ENCODE measurements at regions not wholly inside any gene's neighbourhood (a gene's known extent, or its start where the extent isn't known, plus 50 kb on each side); places are given as distances from the start of the nearest gene placed in this dataset.

DNA sequence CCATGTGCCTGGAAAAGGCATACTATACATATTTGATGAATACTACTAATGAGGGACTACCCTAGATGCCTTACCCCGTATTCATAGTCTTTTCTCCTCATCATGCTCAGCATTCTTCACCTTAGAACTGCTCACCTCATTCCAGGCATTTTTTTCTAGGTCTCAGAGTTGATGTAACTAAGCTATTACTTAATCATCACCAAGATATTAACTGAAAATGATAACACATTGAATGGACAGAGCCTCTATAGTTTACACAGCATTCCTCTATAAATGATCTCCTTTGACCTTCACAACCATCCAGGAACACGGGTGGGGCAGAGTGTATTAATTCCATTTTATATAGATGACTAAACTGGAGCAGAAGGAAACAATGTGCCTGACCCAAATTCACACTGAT is 174.1 kb upstream of the DPH6 start:
- TF ChIP-seq, protein P1, sequence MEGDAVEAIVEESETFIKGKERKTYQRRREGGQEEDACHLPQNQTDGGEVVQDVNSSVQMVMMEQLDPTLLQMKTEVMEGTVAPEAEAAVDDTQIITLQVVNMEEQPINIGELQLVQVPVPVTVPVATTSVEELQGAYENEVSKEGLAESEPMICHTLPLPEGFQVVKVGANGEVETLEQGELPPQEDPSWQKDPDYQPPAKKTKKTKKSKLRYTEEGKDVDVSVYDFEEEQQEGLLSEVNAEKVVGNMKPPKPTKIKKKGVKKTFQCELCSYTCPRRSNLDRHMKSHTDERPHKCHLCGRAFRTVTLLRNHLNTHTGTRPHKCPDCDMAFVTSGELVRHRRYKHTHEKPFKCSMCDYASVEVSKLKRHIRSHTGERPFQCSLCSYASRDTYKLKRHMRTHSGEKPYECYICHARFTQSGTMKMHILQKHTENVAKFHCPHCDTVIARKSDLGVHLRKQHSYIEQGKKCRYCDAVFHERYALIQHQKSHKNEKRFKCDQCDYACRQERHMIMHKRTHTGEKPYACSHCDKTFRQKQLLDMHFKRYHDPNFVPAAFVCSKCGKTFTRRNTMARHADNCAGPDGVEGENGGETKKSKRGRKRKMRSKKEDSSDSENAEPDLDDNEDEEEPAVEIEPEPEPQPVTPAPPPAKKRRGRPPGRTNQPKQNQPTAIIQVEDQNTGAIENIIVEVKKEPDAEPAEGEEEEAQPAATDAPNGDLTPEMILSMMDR (IDR thresholded peaks at IDR 0.05; ENCODE audit: low read depth, low read length): no peak
- Histone ChIP-seq H3K4me3 (ENCODE audit: low read depth, low read length) (no peak overlapping the region), H3K36me3 (no peaks in the 10 kb centered on the region), H3K27me3 (ENCODE audit: insufficient read depth, low read depth, severe bottlenecking) (no peaks in the 10 kb centered on the region), H3K27ac (no peak overlapping the region), H3K9me3 (ENCODE audit: severe bottlenecking) (no peaks in the 10 kb centered on the region)
- no peak for DNase-seq

DNA sequence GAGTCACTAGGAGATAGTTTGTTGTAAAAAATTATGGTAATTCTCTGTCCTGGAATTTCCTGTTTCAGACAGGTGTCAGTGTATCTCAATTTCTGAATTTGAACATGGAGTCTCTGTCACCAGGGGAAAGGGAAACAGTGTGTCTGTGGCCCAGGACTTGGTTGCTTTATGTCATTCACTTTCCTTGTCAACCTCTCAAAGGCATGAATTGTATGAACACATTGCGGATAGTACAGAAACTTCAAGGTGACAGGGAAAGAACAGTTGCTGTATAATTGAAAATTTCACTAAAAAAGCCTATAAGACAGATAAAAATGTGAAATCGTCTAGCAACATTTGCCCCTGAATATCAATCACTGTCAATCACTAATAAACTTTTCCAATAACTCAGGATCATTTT is 175.0 kb upstream of the DPH6 start:
- TF ChIP-seq, protein P1 (IDR thresholded peaks at IDR 0.05; ENCODE audit: low read depth, low read length): no peak
- no peaks in the 10 kb centered on the region for H3K36me3 ChIP-seq

DNA sequence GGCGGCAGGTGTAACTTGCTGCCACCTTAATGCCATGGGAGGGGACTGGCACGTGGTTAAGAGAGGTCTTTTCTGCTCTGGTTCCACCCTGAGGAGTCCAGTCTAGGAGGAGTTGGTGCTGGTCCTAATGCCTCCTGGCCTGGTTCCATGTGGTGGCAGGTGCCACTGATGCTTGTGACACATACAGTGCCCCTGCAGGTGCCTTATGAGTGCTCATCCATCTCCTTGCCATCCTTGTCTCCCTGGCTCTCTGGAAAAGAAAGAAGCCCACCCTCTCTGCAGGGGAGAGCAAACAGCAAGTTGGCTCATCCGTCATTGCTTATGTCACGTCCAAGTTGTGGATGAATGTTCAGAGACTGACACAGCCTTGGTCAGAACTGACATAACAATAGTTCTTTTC is 175.8 kb upstream of the DPH6 start:
- DNase-seq: no peak
- Histone ChIP-seq H3K4me3 (ENCODE audit: low read depth, low read length) (no peak overlapping the region), H3K27me3 (ENCODE audit: insufficient read depth, low read depth, severe bottlenecking) (no peaks in the 10 kb centered on the region), H3K27ac (no peak overlapping the region), H3K9me3 (ENCODE audit: severe bottlenecking) (no peaks in the 10 kb centered on the region), H3K36me3 (no peaks in the 10 kb centered on the region)
- TF ChIP-seq, protein P1 (IDR thresholded peaks at IDR 0.05; ENCODE audit: low read depth, low read length): no peak

More for the DNA sequence above, 175.0 kb upstream of the DPH6 start:
- H3K9me3 ChIP-seq (ENCODE audit: severe bottlenecking): no peaks in the 10 kb centered on the region
- H3K27ac ChIP-seq: no peak overlapping the region
- no peak for DNase-seq
- no peak overlapping the region for H3K4me3 ChIP-seq (ENCODE audit: low read depth, low read length)
- no peaks in the 10 kb centered on the region for H3K27me3 ChIP-seq (ENCODE audit: insufficient read depth, low read depth, severe bottlenecking)

DNA sequence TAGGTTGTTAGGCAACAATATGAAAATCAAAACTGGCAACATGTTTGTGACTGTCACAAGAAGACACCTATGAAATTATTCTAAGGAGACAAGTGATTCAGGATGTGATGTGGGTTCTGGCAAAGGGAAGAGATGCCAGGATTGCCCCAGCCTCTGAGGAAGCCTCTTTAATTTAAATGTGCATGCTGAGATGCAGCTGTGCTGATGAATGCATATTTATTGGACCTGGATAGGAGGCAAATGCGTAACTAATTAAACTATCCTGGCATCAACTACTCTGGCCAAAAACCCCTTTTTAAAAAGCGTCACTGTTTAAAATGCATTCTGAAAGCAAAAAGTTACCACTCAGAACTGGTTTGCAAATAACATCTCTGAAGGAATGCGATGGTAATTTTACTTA is 176.5 kb upstream of the DPH6 start:
- Histone ChIP-seq H3K4me3 (ENCODE audit: low read depth, low read length) (no peak overlapping the region), H3K27ac (no peak overlapping the region), H3K27me3 (ENCODE audit: insufficient read depth, low read depth, severe bottlenecking) (no peaks in the 10 kb centered on the region), H3K36me3 (no peaks in the 10 kb centered on the region), H3K9me3 (ENCODE audit: severe bottlenecking) (no peaks in the 10 kb centered on the region)
- DNase-seq: no peak
- TF ChIP-seq, protein P1 (IDR thresholded peaks at IDR 0.05; ENCODE audit: low read depth, low read length): no peak

DNA sequence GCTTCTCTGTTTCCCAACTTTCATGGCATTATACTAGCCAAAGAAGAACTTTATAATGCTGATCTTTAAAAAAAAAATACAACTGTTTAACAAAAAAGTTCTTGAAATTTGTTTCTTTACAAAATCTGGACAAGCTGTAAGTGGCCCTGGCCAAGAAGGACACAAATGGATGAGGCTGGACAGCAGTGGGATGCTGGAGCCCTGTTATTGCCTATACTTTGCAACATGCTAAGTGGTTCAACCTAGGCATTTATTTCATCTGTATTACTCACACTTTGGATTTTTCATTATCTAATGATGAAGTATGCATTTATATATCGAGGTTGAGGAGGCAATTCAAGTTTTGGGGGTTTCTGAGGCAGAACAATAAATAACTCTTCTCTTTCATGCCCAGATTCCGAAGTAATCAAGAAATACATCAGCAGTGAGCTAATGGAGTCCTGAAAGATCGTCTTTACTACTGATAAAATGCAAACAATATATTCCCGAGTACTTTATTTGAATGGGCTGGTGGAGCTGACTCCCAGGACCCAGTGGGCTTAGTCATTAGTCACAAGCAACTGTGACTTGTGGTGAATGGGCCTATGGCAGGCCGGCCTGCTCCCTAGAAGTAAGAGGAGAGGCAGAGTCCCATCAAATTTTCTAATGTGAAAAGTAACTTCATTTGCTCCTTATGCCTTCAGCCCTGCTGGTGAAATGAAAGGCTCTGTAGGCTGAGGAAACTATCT is 177.3 kb upstream of the DPH6 start:
- H3K27me3 ChIP-seq (ENCODE audit: insufficient read depth, low read depth, severe bottlenecking): no peaks in the 10 kb centered on the region
- H3K9me3 ChIP-seq (ENCODE audit: severe bottlenecking): no peaks in the 10 kb centered on the region
- DNase-seq: no peak
- H3K27ac ChIP-seq: no peak overlapping the region
- TF ChIP-seq, protein P1 (IDR thresholded peaks at IDR 0.05; ENCODE audit: low read depth, low read length): no peak
- H3K36me3 ChIP-seq: no peaks in the 10 kb centered on the region
- no peak overlapping the region for H3K4me3 ChIP-seq (ENCODE audit: low read depth, low read length)

DNA sequence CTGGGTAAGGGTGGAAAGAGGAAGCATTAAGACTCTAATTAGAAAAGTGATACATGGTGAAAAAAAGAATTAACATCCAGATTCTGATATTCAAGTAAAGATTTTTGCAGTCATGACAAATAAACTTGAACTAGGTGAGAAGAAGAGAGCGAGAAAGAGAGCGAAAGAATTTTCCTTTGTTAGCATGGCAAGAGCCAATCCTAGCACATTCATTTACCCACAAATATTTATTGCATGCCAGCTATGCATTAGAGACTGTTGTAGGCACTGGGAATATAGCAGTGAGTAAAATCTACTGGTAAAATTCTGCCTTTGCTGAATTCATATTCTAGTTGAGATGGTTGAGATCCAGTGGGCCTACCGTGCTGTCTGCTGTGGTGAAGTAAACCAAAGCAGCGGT is 177.9 kb upstream of the DPH6 start:
- Histone ChIP-seq H3K4me3 (ENCODE audit: low read depth, low read length) (no peak overlapping the region), H3K36me3 (no peaks in the 10 kb centered on the region), H3K9me3 (ENCODE audit: severe bottlenecking) (no peaks in the 10 kb centered on the region), H3K27ac (no peak overlapping the region), H3K27me3 (ENCODE audit: insufficient read depth, low read depth, severe bottlenecking) (no peaks in the 10 kb centered on the region)
- TF ChIP-seq, protein P1 (IDR thresholded peaks at IDR 0.05; ENCODE audit: low read depth, low read length): no peak
- DNase-seq: no peak
